ENCODE measurements at regions not wholly inside any gene's neighbourhood (a gene's known extent, or its start where the extent isn't known, plus 50 kb on each side); places are given as distances from the start of the nearest gene placed in this dataset.
"Not testable (repeated sequence)": the region's sequence is repeated elsewhere in the genome, so short reads cannot be mapped to it uniquely, and the experiment has no call there.

DNA sequence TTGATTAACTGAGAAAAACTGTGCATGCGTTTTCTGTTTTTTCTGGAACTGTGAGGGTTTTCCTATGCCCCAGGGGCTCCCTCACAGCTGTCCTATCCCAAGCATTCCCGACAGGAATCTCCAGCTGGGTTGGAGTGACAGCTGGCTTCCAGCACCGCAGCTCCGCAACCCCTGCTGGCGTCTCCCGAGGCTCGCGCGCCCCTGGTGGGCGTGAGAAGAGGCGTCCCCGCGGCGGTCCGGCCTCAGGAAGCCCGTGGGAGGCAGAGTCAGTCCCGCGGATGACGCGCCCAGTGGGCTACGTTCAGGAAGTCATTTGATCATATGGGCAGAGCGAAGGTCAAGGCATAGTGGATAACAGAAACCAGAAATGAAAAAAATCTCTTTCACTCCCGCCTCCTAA, 821.9 kb downstream of the SPATA31A1 start:
- H3K4me1 ChIP-seq; H3K4me3 ChIP-seq; DNase-seq (ENCODE audit: low spot score in 2 of 2); H3K27me3 ChIP-seq; H3K9me3 ChIP-seq; H3K36me3 ChIP-seq; H3K27ac ChIP-seq: not testable (repeated sequence)
- 28 to 56% methylated on average over 6 to 23 of the region's 23 CpGs for WGBS, 2 donors
- TF ChIP-seq, protein P1, sequence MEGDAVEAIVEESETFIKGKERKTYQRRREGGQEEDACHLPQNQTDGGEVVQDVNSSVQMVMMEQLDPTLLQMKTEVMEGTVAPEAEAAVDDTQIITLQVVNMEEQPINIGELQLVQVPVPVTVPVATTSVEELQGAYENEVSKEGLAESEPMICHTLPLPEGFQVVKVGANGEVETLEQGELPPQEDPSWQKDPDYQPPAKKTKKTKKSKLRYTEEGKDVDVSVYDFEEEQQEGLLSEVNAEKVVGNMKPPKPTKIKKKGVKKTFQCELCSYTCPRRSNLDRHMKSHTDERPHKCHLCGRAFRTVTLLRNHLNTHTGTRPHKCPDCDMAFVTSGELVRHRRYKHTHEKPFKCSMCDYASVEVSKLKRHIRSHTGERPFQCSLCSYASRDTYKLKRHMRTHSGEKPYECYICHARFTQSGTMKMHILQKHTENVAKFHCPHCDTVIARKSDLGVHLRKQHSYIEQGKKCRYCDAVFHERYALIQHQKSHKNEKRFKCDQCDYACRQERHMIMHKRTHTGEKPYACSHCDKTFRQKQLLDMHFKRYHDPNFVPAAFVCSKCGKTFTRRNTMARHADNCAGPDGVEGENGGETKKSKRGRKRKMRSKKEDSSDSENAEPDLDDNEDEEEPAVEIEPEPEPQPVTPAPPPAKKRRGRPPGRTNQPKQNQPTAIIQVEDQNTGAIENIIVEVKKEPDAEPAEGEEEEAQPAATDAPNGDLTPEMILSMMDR (IDR thresholded peaks at IDR 0.05), result peak in 1 of 5 experiments; percentile 14

DNA sequence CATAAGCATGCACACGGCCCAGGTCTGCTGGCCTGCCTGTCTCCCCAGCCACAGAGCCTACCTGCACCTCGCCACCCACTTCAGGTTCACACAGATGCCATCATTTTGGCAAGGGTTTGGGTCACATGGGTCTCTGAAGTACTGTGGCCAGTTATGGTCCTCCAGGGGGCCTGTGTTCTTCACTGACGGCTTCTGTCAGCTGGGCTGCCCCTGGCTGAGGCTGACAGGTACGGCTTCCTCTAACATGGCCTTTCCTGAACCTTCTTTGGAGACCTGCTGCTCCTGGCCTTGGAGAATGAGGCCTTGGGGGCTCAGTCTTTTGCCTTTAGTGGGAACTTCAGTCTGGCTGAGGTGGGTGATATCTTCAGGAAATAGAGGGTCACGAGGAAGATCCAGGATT, 835.9 kb downstream of the SPATA31A1 start:
- not testable (repeated sequence) for H3K36me3 ChIP-seq; H3K4me3 ChIP-seq; H3K9me3 ChIP-seq; H3K27me3 ChIP-seq; H3K4me1 ChIP-seq; DNase-seq (ENCODE audit: low spot score in 2 of 2); H3K27ac ChIP-seq
- 71 to 79% methylated on average over 2 of the region's 5 CpGs for WGBS, 2 donors

DNA sequence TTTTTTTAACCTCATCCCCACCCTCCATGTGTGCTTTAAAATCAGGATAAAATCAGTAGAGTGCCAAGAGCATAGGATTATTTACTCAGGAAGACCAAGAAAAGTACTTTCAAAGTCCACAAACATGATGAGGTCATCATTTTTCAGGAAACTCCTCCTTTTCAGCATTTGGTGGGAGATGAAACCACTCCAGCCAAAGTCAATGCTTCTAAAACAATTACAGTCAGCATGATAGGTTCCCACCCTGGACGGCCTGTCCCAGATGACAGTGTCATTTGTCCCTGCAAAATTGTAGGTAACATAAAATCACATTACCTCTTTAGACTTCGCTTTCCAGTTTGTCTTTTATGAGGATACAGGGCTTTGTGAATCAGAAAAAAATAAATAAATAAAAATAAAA, 836.7 kb downstream of the SPATA31A1 start:
- not testable (repeated sequence) for H3K27ac ChIP-seq; H3K9me3 ChIP-seq; DNase-seq (ENCODE audit: low spot score in 2 of 2); H3K4me3 ChIP-seq; H3K27me3 ChIP-seq; H3K4me1 ChIP-seq; H3K36me3 ChIP-seq
- 83 to 100% methylated on average over 1 of the region's 2 CpGs for WGBS, 2 donors

DNA sequence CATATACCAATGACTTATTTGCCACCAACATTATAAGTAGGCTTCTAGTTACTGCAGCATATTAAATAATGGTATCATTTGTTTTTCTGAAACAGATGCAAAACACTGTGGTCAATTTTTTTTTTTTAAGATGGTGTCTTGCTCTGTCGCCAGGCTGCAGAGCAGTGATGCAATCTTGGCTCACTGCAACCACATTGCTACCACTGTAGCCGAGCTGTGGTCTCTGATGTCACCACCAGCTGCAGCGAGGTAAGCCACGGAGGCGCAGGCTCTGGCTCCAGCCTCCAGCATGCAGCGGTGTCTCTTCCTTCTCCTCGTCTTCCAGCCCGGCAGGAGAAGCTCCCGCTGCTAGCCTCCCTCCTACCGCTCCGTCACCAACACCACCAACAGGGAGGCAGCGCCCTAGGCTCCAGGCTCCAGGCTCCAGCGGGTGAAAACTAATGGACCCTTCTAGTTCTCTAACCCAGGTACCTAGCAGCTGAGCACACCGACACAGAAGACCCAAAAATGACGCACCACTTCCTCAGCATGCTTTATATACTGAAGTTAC, 840.8 kb downstream of the SPATA31A1 start:
- H3K27ac ChIP-seq; H3K4me3 ChIP-seq; DNase-seq (ENCODE audit: low spot score in 2 of 2); H3K27me3 ChIP-seq; H3K9me3 ChIP-seq; H3K36me3 ChIP-seq; H3K4me1 ChIP-seq: not testable (repeated sequence)
- WGBS, 2 donors, result 83 to 87% methylated on average over 15 of the region's 15 CpGs

DNA sequence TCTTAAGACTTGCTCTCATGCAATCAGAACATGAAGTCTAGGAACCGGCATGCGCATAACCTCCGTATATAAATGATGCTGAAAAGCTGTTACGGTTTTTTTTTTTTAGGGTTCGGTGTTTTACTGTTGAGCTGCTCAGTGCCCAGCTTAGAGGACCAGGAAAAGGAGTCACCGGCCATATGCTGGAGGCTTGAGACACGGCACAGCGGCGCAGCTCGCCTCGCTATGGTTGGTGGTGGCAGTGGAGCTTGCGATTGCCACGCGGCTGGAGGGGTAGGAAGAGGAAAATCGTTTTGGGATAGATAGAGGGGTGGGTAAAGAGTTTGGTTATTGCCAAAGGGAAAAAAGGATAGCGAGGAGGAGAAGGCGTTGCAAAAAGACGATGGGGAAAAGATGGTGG, 841.3 kb downstream of the SPATA31A1 start:
- H3K27me3 ChIP-seq; DNase-seq (ENCODE audit: low spot score in 2 of 2); H3K27ac ChIP-seq; H3K36me3 ChIP-seq; H3K9me3 ChIP-seq; H3K4me1 ChIP-seq; H3K4me3 ChIP-seq: not testable (repeated sequence)
- WGBS, 2 donors, result 91 to 100% methylated on average over 1 to 11 of the region's 18 CpGs

DNA sequence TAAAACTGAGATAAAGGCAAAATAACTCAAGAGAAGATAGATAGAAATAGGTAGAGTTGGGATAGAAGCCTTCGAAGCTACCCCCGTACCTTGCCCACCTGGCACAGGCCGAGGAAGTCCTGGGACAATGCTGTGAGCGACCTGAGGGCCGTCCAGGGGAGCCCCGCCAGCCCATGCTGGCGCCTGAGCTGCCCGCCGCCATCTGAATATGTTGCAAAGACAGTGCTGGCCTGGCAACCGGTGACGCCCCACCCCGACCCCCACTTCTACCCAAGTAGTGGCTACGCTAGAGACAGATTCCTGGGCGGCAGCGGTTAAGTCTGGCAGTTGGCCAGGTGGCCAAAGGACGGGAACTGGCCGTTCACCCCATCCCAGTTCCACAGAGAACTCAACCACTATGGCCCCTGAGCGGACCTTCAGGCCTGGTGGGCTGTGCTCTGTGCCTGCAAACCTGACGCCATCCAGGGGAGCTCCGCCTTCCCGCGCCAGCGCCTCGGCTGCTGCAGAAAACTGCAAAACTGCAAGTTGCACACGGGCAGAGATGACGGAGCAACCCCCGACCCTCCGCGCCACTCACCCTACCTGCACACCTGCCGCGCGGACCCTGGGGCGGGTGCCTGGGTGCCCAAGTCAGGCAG, 866.2 kb downstream of the SPATA31A1 start:
- H3K4me1 ChIP-seq; H3K4me3 ChIP-seq; H3K27ac ChIP-seq; DNase-seq (ENCODE audit: low spot score in 2 of 2); H3K9me3 ChIP-seq; H3K27me3 ChIP-seq; H3K36me3 ChIP-seq: not testable (repeated sequence)
- 66% methylated on average over 9 of the region's 33 CpGs; no CpG with 5 or more reads in 1 of the 2 donors for WGBS, 2 donors

DNA sequence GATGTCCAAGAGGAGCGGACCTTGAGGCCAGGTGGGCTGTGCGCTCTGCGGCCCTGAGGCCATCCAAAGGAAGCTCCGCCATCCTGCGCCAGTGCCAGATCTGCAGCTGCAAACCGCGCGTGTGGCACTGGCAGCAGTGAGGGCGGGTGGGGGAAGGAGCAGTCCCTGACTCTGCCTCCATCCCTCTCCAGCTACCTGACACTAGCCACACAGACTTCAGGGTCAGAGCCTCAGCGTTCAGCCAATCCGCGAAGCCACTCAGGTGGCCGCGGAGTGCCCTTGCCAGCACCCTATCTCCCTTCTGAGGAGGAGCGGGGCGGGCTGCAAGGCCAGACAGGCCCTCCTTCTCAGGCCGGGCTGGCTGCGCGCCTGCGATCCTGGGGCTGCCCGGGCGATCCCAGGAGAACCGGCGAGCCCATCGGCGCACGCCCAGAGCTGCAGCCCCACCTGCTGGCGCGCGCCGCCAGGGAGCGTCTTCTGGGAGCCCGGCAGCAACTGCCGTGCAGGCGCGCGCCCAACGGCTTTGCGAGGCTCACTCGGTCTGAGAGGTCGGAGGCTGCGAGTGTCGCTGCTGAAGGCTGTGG, 867.2 kb downstream of the SPATA31A1 start:
- not testable (repeated sequence) for H3K27ac ChIP-seq; H3K27me3 ChIP-seq; DNase-seq (ENCODE audit: low spot score in 2 of 2); H3K9me3 ChIP-seq; H3K36me3 ChIP-seq; H3K4me1 ChIP-seq
- no CpG with 5 or more reads among the region's 43 CpGs for WGBS, 2 donors
- peak overlapping the region in 1 of 4 donors; percentile 5 for H3K4me3 ChIP-seq
- TF ChIP-seq, protein P1 (IDR thresholded peaks at IDR 0.05), result peak in 2 of 5 experiments; percentile 11 to 22

DNA sequence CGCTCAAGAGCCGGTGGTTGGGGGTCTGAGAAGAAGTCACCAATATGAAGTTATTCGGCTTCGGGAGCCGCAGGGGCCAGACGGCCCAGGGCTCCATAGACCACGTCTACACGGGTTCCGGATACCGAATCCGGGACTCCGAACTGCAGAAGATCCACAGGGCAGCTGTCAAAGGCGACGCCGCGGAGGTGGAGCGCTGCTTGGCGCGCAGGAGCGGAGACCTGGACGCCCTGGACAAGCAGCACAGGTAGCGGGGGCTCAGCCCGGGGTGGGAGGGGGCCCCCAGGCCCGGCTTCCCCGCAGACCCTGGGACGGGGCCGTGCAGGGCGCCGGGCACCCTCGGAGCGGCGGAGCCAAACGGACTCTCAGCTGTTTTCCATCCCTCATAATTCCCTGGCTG, 867.9 kb downstream of the SPATA31A1 start:
- not testable (repeated sequence) for H3K36me3 ChIP-seq; H3K4me3 ChIP-seq; DNase-seq (ENCODE audit: low spot score in 2 of 2); H3K27me3 ChIP-seq; H3K27ac ChIP-seq; H3K9me3 ChIP-seq; H3K4me1 ChIP-seq
- 0% methylated on average over 5 of the region's 33 CpGs; no CpG with 5 or more reads in 1 of the 2 donors for WGBS, 2 donors
